ENCODE measurements at regions not wholly inside any gene's neighbourhood (a gene's known extent, or its start where the extent isn't known, plus 50 kb on each side); places are given as distances from the start of the nearest gene placed in this dataset.

GRCh38 chr5:159386028-159386711 is 55.9 kb upstream of the IL12B start:
- TF ChIP-seq CTCF (IDR thresholded peaks at IDR 0.05; ENCODE audit: borderline replicate concordance, extremely low read depth, low read length, poor library complexity, severe bottlenecking) (no peak), EZH2 (IDR thresholded peaks at IDR 0.05; ENCODE audit: borderline replicate concordance, low read depth, low read length, severe bottlenecking) (no peak)
